NCI-H2227 (cell line): ENCODE measurements at regions not wholly inside any gene's neighbourhood (a gene's known extent, or its start where the extent isn't known, plus 50 kb on each side); places are given as distances from the start of the nearest gene placed in this dataset.
"Not testable (repeated sequence)": the region's sequence is repeated elsewhere in the genome, so short reads cannot be mapped to it uniquely, and the experiment has no call there.

Experiments used
- DNase-seq: peaks from one replicate; lab custom pipeline; 2025; ENCODE audit not compliant: unreplicated experiment; lab: John Stamatoyannopoulos, UW

GRCh38 chr5:53405396-53405795 is 75.0 kb upstream of the FST start:
- DNase-seq = no peak

- no peak for DNase-seq
Measured at GRCh38 chr5:53406630-53407316, 73.7 kb upstream of the FST start.

- no peak for DNase-seq
Measured at GRCh38 chr5:53407373-53407772, 73.1 kb upstream of the FST start.

GRCh38 chr5:53411388-53411787 is 69.0 kb upstream of the FST start:
- DNase-seq = no peak

- DNase-seq = not testable (repeated sequence)
Measured at GRCh38 chr5:53412499-53412898, 67.9 kb upstream of the FST start.

GRCh38 chr5:53416144-53416738 is 64.2 kb upstream of the FST start:
- DNase-seq = no peak

GRCh38 chr5:53418409-53418808 is 62.0 kb upstream of the FST start:
- DNase-seq = no peak

GRCh38 chr5:53418826-53419658 is 61.4 kb upstream of the FST start:
- no peak for DNase-seq

- no peak for DNase-seq
Measured at GRCh38 chr5:53422539-53422938, 57.9 kb upstream of the FST start.

- no peak for DNase-seq
Measured at GRCh38 chr5:53423724-53424123, 56.7 kb upstream of the FST start.

- DNase-seq = no peak
Measured at GRCh38 chr5:53424686-53425615, 55.5 kb upstream of the FST start.

GRCh38 chr5:53425687-53426511 is 54.5 kb upstream of the FST start:
- peak; percentile 52 for DNase-seq

GRCh38 chr5:53426512-53426830 is 54.0 kb upstream of the FST start:
- DNase-seq = no peak

- DNase-seq = no peak
Measured at GRCh38 chr5:53426878-53427277, 53.6 kb upstream of the FST start.

- no peak for DNase-seq
Measured at GRCh38 chr5:53427965-53428364, 52.5 kb upstream of the FST start.

GRCh38 chr5:53429706-53430105 is 50.7 kb upstream of the FST start:
- DNase-seq = no peak

GRCh38 chr5:53430618-53431252 is 49.7 kb upstream of the FST start:
- peak; percentile 7 for DNase-seq
